ENCODE measurements at regions not wholly inside any gene's neighbourhood (a gene's known extent, or its start where the extent isn't known, plus 50 kb on each side); places are given as distances from the start of the nearest gene placed in this dataset.
A peak's percentile ranks its signal among the peaks of the same experiment; 100 is the strongest.

- TF ChIP-seq POLR2AphosphoS5 (IDR thresholded peaks at IDR 0.05) (no peak), CTCF (IDR thresholded peaks at IDR 0.05) (no peak), POLR2A (IDR thresholded peaks at IDR 0.05; ENCODE audit: low read depth) (no peak), EP300 (IDR thresholded peaks at IDR 0.05) (no peak)
- H3K27me3 ChIP-seq: no peaks in the 10 kb centered on the region
- no peak overlapping the region for H3K4me3 ChIP-seq
- H3K4me1 ChIP-seq: no peaks in the 10 kb centered on the region
- intact Hi-C loops (cut with DNase I): no loop called here
- no peak overlapping the region for H3K27ac ChIP-seq (replicated peaks in 1 of 4)
- WGBS: 88% methylated on average over 5 of the region's 5 CpGs
- peak; percentile 55 for DNase-seq (ENCODE audit: extremely low spot score)
- no peaks in the 10 kb centered on the region for H3K36me3 ChIP-seq
- no peaks in the 10 kb centered on the region for H3K9me3 ChIP-seq
Measured at GRCh38 chr5:5941486-5941885, 436.9 kb downstream of the MED10 start.

GRCh38 chr5:5939759-5940370 is 438.5 kb downstream of the MED10 start:
- H3K4me3 ChIP-seq: no peak overlapping the region
- H3K9me3 ChIP-seq: no peaks in the 10 kb centered on the region
- H3K4me1 ChIP-seq: no peaks in the 10 kb centered on the region
- H3K36me3 ChIP-seq: no peaks in the 10 kb centered on the region
- DNase-seq (ENCODE audit: extremely low spot score): peak; percentile 45
- WGBS: 76% methylated on average over 4 of the region's 5 CpGs
- intact Hi-C loops (cut with DNase I): no loop called here
- no peak for TF ChIP-seq EP300 (IDR thresholded peaks at IDR 0.05)
- no peak for TF ChIP-seq POLR2A (IDR thresholded peaks at IDR 0.05; ENCODE audit: low read depth)
- H3K27ac ChIP-seq (replicated peaks in 1 of 4): no peak overlapping the region
- no peaks in the 10 kb centered on the region for H3K27me3 ChIP-seq

GRCh38 chr5:5933651-5934050 is 444.7 kb downstream of the MED10 start:
- DNase-seq (ENCODE audit: extremely low spot score): peak; percentile 85
- Histone ChIP-seq H3K4me1 (no peaks in the 10 kb centered on the region), H3K27ac (replicated peaks in 1 of 4) (no peak overlapping the region), H3K4me3 (no peak overlapping the region), H3K36me3 (no peaks in the 10 kb centered on the region), H3K9me3 (no peaks in the 10 kb centered on the region), H3K27me3 (no peaks in the 10 kb centered on the region)
- WGBS: 68% methylated on average over 3 of the region's 3 CpGs
- intact Hi-C loops (cut with DNase I): no loop called here
- TF ChIP-seq EP300 (IDR thresholded peaks at IDR 0.05) (no peak), POLR2A (IDR thresholded peaks at IDR 0.05; ENCODE audit: low read depth) (no peak), CTCF (IDR thresholded peaks at IDR 0.05) (no peak), POLR2AphosphoS5 (IDR thresholded peaks at IDR 0.05) (no peak)

- no peaks in the 10 kb centered on the region for H3K4me1 ChIP-seq
- WGBS: 89% methylated on average over 5 of the region's 5 CpGs
- H3K36me3 ChIP-seq: no peaks in the 10 kb centered on the region
- no peak overlapping the region for H3K27ac ChIP-seq (replicated peaks in 1 of 4)
- intact Hi-C loops (cut with DNase I): no loop called here
- peak; percentile 64 for DNase-seq (ENCODE audit: extremely low spot score)
- no peaks in the 10 kb centered on the region for H3K9me3 ChIP-seq
- no peak overlapping the region for H3K4me3 ChIP-seq
- peaks cover 0 to 5% (median 0%) of the 10 kb centered on the region in 4 donors for H3K27me3 ChIP-seq
- TF ChIP-seq POLR2AphosphoS5 (IDR thresholded peaks at IDR 0.05): no peak
- no peak for TF ChIP-seq EP300 (IDR thresholded peaks at IDR 0.05)
- no peak for TF ChIP-seq POLR2A (IDR thresholded peaks at IDR 0.05; ENCODE audit: low read depth)
- TF ChIP-seq CTCF (IDR thresholded peaks at IDR 0.05): no peak
Measured at GRCh38 chr5:5932824-5933223, 445.5 kb downstream of the MED10 start.

GRCh38 chr5:5930561-5930960 is 447.8 kb downstream of the MED10 start:
- H3K4me1 ChIP-seq: no peaks in the 10 kb centered on the region
- intact Hi-C loops (cut with DNase I): no loop called here
- no peak overlapping the region for H3K27ac ChIP-seq (replicated peaks in 1 of 4)
- WGBS: 90% methylated on average over 2 of the region's 2 CpGs
- no peak for TF ChIP-seq CTCF (IDR thresholded peaks at IDR 0.05)
- TF ChIP-seq POLR2AphosphoS5 (IDR thresholded peaks at IDR 0.05): no peak
- TF ChIP-seq POLR2A (IDR thresholded peaks at IDR 0.05; ENCODE audit: low read depth): no peak
- TF ChIP-seq EP300 (IDR thresholded peaks at IDR 0.05): no peak
- no peaks in the 10 kb centered on the region for H3K36me3 ChIP-seq
- no peak overlapping the region for H3K4me3 ChIP-seq
- no peak for DNase-seq (ENCODE audit: extremely low spot score)
- H3K9me3 ChIP-seq: no peaks in the 10 kb centered on the region
- H3K27me3 ChIP-seq: peaks cover 0 to 5% (median 0%) of the 10 kb centered on the region in 4 donors
